ENCODE measurements at regions not wholly inside any gene's neighbourhood (a gene's known extent, or its start where the extent isn't known, plus 50 kb on each side); places are given as distances from the start of the nearest gene placed in this dataset.
"Not testable (repeated sequence)": the region's sequence is repeated elsewhere in the genome, so short reads cannot be mapped to it uniquely, and the experiment has no call there.

DNA sequence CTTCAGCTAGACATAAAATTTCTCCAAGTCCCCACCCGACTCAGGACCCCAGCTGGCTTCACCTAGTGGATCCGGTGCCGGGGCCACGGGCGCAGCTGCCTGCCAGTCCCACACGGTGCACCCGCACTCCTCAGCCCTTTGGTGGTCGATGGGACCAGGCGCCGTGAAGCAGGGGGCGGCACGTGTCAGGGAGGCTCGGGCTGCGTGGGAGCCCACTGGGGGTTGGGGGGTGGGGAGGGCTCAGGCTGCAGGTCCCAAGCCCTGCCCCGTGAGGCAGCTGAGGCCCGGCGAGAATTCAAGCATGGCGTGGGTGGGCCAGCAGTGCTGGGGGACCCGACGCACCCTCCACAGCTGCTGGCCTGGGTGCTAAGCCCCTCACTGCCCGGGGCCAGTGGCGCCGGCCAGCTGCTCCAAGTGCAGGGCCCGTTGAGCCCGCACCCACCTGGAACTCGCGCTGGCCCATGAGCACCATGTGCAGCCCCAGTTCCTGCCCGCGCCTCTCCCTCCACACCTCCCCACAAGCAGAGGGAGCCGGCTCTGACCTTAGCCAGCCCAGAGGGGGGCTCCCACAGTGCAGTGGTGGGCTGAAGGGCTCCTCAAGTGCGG, 747.0 kb downstream of the FAM181B start:
- DNase-seq (ENCODE audit: low read depth) = no peak

DNA sequence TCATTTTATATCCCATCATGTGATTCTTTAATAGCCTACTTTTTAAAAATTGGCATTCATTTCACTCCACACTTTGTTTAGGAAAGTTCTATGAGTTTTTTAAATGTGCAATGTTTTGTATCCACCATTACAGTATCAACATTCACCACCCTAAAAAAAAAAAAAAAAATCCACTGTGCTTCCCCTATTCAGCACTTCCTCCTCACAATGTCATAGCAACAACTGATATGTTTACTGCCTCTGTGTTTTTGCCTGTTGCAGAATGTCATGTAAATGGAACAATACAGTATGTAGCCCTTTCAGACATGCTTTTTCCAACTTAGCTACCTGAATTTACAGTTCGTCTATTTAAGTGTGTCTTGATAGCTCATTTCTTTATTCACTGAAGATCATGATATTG, 754.2 kb downstream of the FAM181B start:
- DNase-seq (ENCODE audit: low read depth) = no peak

DNA sequence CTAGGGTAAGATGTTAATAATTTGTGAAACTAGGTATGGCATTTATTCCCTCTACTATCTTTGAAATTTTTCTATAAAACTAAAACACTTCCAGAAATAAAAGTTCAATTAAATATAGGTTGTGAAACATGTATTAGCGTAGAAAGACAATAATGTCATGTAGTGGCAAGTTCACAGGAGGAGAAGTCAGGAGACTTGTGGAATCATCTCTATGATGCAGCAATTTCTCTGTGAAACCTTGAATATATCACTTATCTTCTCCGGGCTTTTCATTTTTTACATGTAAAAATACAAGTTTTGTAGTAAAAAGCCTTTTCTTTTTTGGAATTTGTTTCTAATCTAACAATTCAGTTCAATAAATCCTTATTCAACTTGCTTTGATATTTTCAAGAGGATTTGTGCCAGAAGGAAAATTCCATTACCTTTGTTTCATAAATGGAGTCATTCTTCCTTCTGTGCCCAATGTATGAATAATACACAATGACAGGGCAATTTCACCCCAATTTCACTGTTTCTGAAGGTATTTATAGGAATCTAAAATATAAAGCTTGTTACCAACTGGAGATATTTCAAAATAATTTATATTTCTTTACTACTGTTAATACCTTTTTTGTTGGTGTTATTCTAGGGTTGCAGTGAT, 758.3 kb downstream of the FAM181B start:
- DNase-seq (ENCODE audit: low read depth) = no peak

- DNase-seq (ENCODE audit: low read depth) = no peak
Measured at GRCh38 chr11:81970886-81971285, 762.8 kb downstream of the FAM181B start.

- DNase-seq (ENCODE audit: low read depth) = no peak
Measured at GRCh38 chr11:81967242-81967641, 766.4 kb downstream of the FAM181B start.

DNA sequence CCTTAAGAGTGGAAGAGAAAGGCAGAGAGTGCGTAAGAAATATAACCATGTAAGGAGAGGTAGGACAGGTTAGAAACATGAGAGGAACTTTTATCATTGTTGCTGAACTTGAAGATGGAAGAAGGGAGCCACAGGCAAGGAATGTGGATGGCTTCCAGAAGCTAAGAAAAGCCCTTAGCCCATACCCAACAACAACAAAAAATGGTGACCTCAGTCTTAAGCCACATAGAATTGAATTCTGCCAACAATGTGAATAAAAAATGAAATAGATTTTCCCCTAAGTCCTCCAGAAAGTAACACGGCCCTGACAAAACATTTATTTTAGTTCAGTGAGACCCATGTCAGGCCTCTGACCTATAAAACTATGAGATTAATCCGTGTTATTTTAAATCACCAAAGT, 767.3 kb downstream of the FAM181B start:
- no peak for DNase-seq (ENCODE audit: low read depth)

- no peak for DNase-seq (ENCODE audit: low read depth)
Measured at GRCh38 chr11:81963018-81963417, 770.6 kb downstream of the FAM181B start.

GRCh38 chr11:81960443-81960842, 773.2 kb downstream of the FAM181B start:
- no peak for DNase-seq (ENCODE audit: low read depth)

GRCh38 chr11:81959341-81959740, 774.3 kb downstream of the FAM181B start:
- DNase-seq (ENCODE audit: low read depth) = no peak

- not testable (repeated sequence) for DNase-seq (ENCODE audit: low read depth)
Measured at GRCh38 chr11:81954301-81954700, 779.4 kb downstream of the FAM181B start.

DNA sequence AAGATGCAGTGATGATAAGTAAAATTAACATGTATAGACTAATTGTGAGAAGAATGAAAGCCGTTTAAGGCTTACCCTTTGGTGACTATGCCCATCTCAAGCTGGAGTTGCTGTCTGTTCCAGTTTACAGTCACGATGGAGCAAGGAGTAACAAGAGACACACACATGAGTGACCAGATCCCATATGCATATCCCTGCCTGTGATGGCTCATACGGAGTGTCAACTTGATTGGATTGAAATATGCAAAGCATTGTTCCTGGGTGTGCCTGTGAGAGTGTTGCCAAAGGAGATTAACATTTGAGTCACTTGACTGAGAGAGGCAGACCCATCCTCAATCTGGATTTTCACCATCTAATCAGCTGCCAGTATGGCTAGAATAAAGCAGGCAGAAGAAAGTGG, 786.8 kb downstream of the FAM181B start:
- no peak for DNase-seq (ENCODE audit: low read depth)

DNA sequence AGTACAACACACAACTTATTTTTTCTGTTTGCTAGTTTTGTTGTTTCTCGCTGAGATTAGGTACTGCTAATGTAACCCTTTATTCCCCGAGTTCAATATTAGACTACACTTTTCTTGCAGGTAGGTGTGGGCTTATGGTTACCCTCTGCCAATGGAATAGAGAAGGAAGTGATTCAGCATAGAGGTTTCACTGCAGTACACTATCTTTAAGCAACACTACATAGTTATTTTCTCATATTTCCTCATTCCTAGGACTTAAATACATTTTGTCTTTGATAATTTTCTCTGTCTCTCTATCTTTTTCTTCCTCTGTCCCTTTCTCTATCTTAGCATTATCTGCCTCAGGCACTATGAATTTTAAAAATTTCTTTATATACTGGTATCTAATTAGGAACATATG, 791.0 kb downstream of the FAM181B start:
- DNase-seq (ENCODE audit: low read depth) = no peak

DNA sequence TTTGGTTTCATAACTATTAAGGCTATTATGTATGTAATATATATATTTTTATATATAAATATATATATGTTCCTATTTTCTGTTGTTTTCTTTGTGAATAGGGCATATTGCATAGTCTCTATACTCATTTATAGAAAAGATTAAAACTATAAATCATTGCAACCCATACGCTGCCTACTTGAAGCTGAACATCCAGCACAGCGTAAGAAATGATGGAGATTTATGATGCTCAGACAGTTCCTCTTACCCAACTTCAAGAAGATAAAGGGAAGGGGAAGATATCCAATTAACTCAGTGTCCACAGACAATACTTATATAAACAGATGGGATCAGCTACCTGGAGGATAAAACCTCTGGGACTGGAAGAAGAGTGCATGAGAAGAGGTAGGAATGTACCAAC, 791.7 kb downstream of the FAM181B start:
- DNase-seq (ENCODE audit: low read depth) = no peak

- no peak for DNase-seq (ENCODE audit: low read depth)
Measured at GRCh38 chr11:81932303-81932702, 801.4 kb downstream of the FAM181B start.

DNA sequence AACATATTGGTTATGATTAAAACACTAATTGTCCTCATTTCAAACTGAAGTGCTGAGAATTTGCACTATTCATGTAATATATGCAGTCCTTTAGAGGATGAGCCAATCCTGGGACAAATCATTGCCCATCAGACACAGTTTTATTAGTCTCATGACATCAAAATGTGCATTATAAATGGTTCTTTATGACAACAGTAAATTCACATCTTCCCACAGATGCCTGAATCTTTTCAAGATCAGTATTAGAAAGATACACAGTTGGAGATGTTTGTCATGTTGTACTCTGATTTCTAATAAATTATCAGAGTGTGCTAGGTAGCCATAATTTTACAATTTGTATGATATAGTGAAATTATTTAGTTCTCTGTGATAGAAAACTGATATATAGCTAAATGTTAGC, 813.5 kb downstream of the FAM181B start:
- no peak for DNase-seq (ENCODE audit: low read depth)

DNA sequence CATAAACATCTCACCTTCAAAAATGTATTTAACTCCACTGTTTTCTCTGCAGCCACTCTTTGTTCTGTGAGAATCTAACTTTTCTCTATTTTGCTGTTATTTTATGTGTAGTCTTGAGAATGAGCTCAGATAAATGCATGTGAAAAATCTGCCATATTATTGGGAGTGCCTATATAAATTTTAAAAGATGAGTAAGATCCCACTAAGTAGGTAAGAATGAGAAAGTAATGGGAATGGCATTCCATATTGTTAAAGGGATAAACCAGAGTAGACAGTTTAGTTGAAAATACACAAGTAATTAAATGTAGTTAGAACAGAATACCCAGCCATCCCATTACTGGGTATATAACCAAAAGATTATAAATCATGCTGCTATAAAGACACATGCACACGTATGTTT, 817.2 kb downstream of the FAM181B start:
- DNase-seq (ENCODE audit: low read depth) = no peak

DNA sequence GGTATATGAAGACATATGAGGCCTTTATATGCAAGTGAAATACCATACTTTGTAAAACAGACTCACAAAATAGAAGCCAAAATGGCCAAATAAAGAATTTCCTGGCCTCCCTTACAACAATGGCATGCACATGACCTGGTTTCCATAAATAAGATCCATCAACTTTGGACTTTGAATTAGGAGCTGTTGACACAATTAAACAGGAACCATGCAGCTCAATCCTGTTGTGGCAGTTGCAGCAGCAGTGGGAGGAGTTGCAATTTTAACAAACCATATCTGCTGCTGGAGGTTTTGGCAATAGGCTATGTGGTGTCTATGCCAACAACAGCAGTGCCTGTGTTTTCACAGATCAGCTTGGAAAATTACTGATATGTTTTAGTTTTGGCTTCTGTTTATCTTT, 818.6 kb downstream of the FAM181B start:
- no peak for DNase-seq (ENCODE audit: low read depth)

GRCh38 chr11:81913793-81914192, 819.9 kb downstream of the FAM181B start:
- DNase-seq (ENCODE audit: low read depth) = no peak

DNA sequence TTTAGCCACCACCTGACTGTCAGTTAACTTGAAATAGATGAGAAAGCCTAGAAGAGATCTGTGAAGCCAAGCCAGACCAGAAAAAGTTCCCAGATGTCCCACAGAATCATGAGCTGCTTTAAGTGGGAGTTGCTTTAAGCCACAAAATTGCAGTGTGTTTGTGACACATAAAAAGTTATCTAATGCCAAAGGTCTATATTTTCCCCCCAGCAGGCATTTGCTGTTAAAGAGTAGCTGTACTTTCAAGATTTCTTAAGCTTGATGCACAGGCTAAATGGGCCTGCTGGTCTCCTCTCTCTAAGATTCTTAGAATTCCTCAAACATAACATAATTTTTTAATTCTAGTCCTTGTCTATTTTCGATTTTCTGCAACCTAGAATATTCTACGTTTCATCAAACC, 825.7 kb downstream of the FAM181B start:
- no peak for DNase-seq (ENCODE audit: low read depth)

DNA sequence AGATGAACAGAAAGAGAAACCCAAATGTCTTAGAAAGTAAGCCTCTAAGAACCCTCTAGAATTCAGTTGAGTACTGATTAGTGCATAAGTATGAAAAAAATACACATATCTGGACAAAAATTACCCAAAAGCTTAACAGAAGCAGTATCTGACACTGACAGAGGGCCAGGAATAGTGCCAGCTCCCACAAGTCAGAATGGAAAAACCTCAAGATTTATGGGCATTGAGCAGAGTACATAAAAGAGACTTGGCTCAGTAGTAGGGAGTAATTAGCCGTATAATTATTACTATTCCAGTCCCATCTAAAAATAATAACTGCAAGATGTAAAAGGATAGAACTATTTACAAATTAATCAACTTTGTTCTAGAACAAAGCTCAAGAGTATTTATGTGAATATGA, 834.5 kb downstream of the FAM181B start:
- no peak for DNase-seq (ENCODE audit: low read depth)

DNA sequence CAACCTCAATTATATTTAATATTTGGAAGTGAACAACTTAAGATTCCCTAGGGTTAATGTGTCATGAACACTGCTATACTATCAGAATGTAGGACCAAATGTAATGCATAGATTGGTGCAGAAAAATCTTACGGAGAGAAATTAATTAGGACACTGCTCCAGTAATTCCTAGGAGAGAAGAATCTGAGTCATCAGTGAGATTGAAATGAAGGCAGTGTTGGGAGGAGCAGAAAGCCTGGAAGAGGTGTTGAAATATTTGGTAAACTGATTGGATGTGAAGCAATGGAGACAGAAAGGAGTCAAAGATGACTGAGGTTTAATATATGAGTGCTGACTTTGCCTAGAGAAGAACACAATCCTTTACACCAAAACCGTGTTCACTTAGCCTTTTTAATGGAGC, 836.0 kb downstream of the FAM181B start:
- DNase-seq (ENCODE audit: low read depth) = no peak

DNA sequence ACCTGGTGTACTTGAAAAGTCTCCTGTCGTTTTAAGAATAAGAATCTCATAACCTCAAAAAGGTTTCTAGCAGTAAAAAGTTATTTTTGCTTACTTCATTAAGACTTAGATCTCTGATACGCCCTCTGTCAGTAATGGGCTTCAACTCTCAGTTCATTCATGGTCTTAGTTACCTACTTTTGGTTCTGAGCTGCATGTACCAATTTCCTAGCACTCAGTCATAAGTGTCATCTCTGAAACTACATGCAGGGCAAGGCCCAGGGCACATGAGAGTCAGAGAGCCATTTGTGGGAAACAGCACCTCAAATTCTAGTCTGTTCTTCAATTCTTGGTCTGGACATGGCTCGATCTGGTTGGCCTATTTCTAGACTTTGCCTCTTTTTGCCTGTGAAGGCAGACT, 838.4 kb downstream of the FAM181B start:
- DNase-seq (ENCODE audit: low read depth) = no peak

- no peak for DNase-seq (ENCODE audit: low read depth)
Measured at GRCh38 chr11:81892770-81893635, 840.7 kb downstream of the FAM181B start.
